Hypothalamus (tissue), 51 donors: ENCODE measurements at regions not wholly inside any gene's neighbourhood (a gene's known extent, or its start where the extent isn't known, plus 50 kb on each side); places are given as distances from the start of the nearest gene placed in this dataset.

Experiments used
- DNase-seq, 51 donors: peaks; one replicate each; lab custom pipeline; 2025; lab: John Stamatoyannopoulos, UW

DNA sequence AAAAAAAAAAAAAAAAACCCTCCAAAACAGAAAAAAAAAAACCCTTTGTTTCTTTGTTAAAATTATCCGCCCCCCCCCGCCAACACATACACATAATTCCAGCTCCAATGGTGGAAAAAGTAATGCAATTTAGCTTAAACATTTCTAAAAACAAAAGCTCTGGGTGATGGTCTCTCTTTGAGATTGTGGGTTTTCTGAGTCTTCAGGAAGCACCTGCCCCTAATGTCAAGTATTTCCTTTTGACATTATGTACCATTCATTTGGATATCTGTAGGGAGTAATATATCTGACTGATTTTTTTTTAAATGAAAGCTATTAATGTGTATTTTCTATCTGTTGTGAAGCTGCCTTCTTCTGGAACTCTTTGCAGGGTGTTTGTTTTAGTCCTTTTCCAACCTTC, 389.7 kb downstream of the TAF11L14 start:
- DNase-seq, result no peak

DNA sequence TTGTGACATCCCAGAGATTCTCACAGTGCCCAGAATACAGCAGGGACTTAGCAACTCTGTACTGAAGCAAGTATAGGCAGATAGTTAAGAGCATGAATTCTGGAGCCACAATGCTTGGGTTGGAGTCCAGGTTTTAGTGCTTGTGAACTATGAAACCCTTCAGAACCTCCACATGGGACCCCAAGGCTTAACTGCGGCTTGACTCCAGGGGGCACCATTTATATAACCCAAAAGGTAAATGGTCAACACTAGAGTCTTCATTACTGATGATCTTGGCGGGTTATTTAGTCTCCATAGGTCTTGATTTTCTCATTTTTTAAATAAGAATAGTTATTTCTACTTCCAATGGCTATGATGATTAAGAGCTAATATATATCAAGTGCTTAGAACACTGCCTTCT, 390.3 kb downstream of the TAF11L14 start:
- DNase-seq, result no peak

- DNase-seq, result no peak
Observed at GRCh38 chr5:18027241-18027867, 393.1 kb downstream of the TAF11L14 start.

GRCh38 chr5:18028036-18028435, 393.8 kb downstream of the TAF11L14 start:
- DNase-seq, result no peak

GRCh38 chr5:18032744-18033143, 398.5 kb downstream of the TAF11L14 start:
- DNase-seq, result no peak

DNA sequence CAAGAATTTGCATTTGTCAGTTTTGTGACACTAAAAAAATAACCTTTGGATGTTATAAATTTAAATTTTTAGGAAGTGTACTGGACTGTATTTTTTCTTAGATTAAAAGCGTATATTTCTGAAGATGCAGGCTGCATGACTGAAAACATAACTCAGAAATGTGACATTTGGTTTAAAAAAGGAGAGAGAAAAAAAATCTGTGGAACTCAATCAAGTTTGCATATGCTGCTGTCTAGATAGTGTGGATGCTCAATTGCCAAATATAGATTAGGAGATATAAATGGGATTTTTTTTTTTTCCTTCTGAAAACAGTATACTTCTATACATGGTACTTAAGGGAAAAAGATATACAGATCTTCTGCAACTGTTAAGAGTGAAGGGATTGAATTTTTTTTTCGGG, 402.3 kb downstream of the TAF11L14 start:
- no peak for DNase-seq

DNA sequence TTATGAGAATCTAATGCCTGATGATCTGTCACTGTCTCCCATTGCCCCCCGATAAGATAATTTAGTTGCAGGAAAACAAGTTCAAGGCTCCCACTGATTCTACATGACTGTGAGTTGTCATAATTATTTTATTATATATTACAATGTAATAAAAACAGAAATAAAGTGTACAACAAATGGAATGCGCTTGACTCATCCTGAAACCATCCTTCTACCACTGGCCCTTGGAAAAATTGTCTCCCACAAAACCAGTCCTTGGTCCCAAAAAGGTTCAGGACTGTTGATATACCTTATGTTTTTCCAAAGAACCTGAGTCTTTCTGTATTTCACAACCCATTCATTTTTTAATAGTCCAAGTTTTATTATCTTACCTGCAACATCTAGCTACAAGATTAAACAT, 403.5 kb downstream of the TAF11L14 start:
- DNase-seq, result no peak

GRCh38 chr5:18043344-18043743, 409.1 kb downstream of the TAF11L14 start:
- no peak for DNase-seq

DNA sequence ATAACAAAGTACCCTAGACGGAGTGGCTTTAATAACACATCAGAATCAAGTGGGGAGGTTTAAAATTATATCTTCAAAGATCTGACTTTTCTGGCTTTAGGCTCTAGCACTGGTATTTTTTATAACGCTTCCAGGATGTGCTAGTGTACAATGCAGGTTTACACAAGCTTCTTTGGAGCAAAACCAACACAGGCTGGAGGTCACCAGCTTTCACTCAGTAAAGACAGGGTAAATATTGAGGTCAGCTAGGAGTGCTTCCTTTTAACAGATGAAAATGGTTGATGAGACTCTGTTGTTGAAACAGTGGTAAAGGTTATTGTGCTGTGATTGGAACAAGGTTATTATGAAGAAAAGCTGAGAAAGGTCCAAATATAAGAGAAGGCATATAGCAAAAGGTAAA, 414.2 kb downstream of the TAF11L14 start:
- DNase-seq, result no peak

DNA sequence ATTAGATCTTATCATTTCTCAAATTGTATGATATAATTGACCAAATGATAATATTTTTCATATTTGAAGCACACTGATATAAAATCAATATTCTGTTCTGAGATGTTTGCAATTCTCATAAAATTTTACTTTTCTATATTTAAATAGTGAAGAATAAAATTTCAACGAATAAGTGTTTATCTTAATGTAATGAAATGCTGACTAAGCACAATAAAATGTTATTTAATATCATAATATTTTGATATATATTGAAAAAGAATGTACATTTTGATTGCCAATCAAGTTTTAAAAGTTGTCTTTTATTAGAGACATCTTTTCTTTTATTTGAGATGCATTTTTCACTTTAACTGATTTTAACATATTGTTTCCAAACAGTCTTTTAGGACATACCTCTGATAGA, 416.1 kb downstream of the TAF11L14 start:
- DNase-seq, result no peak

DNA sequence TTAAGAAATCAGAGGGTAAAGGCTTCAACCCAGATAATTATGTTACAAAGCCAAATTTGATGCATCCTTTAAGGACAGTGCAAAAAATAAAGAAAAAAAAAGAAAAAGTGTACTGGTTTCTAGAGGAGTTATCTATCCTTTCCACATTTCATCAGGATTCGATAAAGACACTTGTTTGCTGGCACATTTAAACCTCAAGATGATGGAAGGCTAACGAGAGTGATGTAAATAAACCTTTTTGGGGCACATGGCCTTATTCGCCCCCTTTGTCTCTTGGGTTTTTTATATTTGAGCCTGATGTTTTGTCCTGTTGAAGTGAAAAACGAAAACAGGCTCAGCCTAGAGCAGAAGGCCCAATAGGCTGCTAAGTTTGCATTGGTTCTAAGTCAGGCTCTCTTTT, 416.5 kb downstream of the TAF11L14 start:
- no peak for DNase-seq

- no peak for DNase-seq
Observed at GRCh38 chr5:18051953-18052352, 417.7 kb downstream of the TAF11L14 start.

DNA sequence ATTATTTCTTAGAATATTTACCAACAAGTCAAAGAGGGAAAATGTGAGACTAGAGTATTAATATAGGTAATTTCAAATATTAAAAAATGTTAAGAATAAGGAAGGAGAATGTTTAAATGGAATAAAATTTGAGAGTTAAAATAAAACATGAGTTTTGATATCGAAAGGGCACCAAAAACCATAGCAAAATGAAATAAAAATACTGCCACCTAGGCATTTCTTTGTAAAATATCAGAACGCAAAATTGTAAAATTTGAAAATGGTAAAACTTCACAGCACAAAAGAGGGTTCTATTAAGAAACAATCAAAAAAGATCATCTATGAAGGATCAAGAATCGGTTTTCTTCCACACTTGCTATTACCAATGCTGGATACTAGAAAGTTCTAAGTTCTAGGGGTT, 418.3 kb downstream of the TAF11L14 start:
- no peak for DNase-seq

- DNase-seq, result no peak
Observed at GRCh38 chr5:18057725-18058124, 423.5 kb downstream of the TAF11L14 start.

DNA sequence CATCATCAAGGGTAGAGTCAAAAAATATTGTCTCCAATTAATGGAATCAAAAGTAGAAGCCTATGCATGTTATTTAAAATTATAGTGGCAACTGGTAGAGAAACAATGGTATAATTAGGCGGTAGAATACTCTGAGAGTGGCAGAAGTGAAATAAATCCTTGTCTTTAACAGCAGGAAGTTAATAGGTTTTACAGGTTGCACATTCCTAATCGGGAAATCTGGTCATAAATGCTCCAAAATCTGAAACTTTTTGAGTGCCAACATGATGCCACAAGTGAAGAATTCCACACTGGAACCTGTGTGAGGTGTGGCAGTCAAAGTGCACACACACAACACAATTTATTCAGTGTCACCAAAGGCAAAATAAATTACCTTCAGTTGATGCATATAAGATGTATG, 433.4 kb downstream of the TAF11L14 start:
- DNase-seq, result no peak

DNA sequence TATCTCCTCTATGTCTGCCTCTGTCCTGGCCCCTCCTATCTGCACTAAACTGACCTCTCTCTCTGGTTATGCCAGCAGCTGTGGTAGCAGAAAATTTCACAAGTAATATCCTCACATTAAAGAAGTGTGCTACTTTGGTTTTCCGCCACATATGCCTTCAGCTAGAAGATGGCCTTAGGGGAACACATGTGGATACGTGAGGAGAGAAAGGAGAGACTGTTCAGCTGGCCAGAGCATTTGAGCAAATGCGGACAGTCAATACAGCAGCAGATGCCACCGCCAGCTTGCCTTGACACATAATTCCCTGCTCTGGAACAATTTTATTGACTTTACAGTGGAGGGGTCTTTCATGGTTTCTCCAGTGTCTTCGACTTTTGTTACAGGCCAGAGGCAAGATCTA, 434.6 kb downstream of the TAF11L14 start:
- no peak for DNase-seq

GRCh38 chr5:18069790-18070189, 435.5 kb downstream of the TAF11L14 start:
- DNase-seq, result no peak

- no peak for DNase-seq
Observed at GRCh38 chr5:18072600-18072999, 438.3 kb downstream of the TAF11L14 start.

GRCh38 chr5:18074961-18075360, 440.7 kb downstream of the TAF11L14 start:
- no peak for DNase-seq

DNA sequence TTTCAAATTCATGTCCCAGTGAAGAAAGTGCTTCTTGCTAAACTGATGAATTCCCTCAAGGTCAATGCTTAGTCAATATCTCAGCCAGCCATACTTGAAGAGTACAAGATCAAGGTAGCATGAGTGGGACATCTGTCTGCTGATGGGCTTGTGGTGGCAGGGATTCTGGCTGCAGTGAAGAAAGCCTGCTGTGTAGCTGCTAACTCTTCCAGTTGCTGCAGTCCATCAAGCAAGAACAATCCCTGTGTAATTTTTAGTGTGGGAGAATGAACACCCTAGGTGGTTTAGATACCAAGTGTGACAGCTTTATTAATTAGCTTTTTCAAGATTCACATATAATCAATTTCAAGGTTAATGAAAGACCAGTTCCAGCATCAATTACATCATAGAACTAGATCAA, 443.9 kb downstream of the TAF11L14 start:
- no peak for DNase-seq

- DNase-seq, result no peak
Observed at GRCh38 chr5:18079831-18080230, 445.6 kb downstream of the TAF11L14 start.

DNA sequence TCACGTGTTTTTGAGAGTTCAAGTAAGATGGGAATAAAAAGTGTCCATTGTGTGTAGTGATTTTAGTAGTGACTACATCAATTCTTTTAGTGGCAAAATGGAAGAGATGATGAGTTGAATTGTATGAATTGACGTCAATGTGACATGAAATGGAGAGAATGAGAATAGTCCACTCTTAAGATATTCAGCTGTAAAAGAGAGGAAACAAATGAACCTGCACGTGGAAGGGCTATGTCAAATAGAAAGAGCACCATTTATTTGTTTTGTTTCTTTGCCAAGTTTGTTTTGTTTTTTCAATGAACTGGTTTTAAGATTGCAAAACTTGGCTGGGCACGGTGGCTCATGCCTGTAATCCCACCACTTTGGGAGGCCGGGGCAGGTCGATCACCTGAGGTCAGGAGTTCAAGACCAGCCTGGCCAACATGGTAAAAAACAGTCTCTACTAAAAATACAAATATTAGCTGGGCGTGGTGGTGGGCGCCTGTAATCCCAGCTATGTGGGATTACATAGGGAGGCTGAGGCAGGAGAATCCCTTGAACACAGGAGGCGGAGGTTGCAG, 453.8 kb downstream of the TAF11L14 start:
- no peak for DNase-seq

GRCh38 chr5:18090177-18090576, 455.9 kb downstream of the TAF11L14 start:
- DNase-seq, result no peak
